A549 (cell line): ENCODE measurements at regions not wholly inside any gene's neighbourhood (a gene's known extent, or its start where the extent isn't known, plus 50 kb on each side); places are given as distances from the start of the nearest gene placed in this dataset.
"Not testable (repeated sequence)": the region's sequence is repeated elsewhere in the genome, so short reads cannot be mapped to it uniquely, and the experiment has no call there.

Experiments
- POLR2A ChIP-seq: IDR thresholded peaks from 2 replicates; pipeline ENCODE4 v1.6.1; 2012; ENCODE audit warnings: mild to moderate bottlenecking, low read length
- POLR2AphosphoS2 ChIP-seq: conservative IDR thresholded peaks from 2 replicates; pipeline ENCODE4 v1.6.1; 2012; ENCODE audit warnings: low read length, improper control_type of control experiment, inconsistent platforms
- RFX5 ChIP-seq: fragments of 450-650 bp; IDR thresholded peaks from 2 replicates; pipeline ENCODE4 v1.7.1; 2014; ENCODE audit warnings: antibody characterized with exemption, mild to moderate bottlenecking, moderate library complexity
- ZSCAN20 ChIP-seq: fragments of 250-450 bp; sonication (Bioruptor Pico); IDR thresholded peaks from 2 replicates; pipeline ENCODE4 v1.8.0; 2022; ENCODE audit warnings: mild to moderate bottlenecking, moderate library complexity
- TF ChIP-seq, protein P1 (sequence below): fragments of 150-350 bp; IDR thresholded peaks from 2 replicates; pipeline ENCODE4 v1.6.1; 2014; ENCODE audit warnings: low read depth, mild to moderate bottlenecking, low read length
- TF ChIP-seq, protein P2 (sequence below): fragments of >200 bp; sonication (Bioruptor Twin); formaldehyde crosslinking; IDR thresholded peaks from 3 replicates; pipeline ENCODE4 v1.5.1; 2016

DNA sequence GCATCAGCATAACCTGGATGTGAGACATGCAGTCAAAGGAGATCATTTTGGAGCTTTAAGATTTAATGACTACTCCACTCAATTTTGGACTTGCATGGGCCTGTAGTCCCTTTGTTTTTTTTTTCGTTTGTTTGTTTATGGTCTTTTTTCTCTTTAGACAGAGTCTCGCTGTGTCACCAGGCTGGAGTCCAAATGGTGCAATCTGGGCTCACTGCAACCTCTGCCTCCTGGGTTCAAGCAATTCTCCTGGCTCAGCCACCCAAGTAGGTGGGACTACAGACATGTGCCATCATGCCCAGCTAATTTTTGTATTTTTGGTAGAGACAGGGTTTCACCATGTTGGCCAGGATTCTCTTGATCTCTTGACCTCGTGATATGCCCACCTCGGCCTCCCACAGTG is 673.8 kb downstream of the CDH9 start:
- not testable (repeated sequence) for TF ChIP-seq POLR2A, ZSCAN20, POLR2AphosphoS2, RFX5
- TF ChIP-seq, protein P1, sequence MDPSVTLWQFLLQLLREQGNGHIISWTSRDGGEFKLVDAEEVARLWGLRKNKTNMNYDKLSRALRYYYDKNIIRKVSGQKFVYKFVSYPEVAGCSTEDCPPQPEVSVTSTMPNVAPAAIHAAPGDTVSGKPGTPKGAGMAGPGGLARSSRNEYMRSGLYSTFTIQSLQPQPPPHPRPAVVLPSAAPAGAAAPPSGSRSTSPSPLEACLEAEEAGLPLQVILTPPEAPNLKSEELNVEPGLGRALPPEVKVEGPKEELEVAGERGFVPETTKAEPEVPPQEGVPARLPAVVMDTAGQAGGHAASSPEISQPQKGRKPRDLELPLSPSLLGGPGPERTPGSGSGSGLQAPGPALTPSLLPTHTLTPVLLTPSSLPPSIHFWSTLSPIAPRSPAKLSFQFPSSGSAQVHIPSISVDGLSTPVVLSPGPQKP = not testable (repeated sequence)
- TF ChIP-seq, protein P2, sequence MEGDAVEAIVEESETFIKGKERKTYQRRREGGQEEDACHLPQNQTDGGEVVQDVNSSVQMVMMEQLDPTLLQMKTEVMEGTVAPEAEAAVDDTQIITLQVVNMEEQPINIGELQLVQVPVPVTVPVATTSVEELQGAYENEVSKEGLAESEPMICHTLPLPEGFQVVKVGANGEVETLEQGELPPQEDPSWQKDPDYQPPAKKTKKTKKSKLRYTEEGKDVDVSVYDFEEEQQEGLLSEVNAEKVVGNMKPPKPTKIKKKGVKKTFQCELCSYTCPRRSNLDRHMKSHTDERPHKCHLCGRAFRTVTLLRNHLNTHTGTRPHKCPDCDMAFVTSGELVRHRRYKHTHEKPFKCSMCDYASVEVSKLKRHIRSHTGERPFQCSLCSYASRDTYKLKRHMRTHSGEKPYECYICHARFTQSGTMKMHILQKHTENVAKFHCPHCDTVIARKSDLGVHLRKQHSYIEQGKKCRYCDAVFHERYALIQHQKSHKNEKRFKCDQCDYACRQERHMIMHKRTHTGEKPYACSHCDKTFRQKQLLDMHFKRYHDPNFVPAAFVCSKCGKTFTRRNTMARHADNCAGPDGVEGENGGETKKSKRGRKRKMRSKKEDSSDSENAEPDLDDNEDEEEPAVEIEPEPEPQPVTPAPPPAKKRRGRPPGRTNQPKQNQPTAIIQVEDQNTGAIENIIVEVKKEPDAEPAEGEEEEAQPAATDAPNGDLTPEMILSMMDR = not testable (repeated sequence)
